ENCODE measurements at regions not wholly inside any gene's neighbourhood (a gene's known extent, or its start where the extent isn't known, plus 50 kb on each side); places are given as distances from the start of the nearest gene placed in this dataset.

DNA sequence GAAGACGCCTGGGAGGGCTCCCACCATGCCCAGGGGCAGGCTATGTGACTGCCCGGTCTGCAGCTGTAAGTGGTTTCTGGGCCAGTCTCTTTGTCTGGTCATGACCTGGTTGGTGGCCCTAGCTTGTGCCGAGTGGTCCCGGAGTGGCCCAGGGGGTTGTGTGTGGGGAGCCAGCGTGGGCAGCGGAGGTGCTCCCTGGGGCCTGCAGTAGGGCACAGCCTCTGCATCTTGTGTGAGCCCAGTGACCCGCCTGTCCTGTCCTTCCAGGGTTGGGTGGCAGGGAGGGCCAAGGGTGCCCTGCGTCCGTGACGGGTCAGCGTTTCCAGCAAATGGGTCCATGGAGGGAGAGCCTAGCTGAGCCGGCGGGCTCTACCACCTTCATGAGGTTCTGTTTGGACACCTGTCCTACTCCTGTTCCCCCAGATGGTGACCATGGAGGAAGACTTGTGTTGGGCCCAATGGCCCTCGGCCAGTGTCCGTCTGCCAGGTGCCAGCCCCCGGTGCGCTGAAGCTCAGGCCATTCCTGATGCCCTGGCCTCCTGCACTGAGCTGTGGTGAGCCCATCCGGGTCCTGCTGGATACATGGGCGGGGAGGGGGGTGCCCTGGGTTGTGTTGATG is 215.4 kb downstream of the SNRPN start:
- no peaks in the 10 kb centered on the region for H3K9me3 ChIP-seq (ENCODE audit: low read depth)
- in situ Hi-C loops (cut with MboI) = no loop called here
- H3F3A ChIP-seq (ENCODE audit: insufficient read depth) = no peaks in the 10 kb centered on the region
- no peaks in the 10 kb centered on the region for H3K79me2 ChIP-seq (ENCODE audit: insufficient read depth)
- WGBS, 2 experiments (ENCODE audit: low coverage in 1 of 2, low lambda C conversion rate in 2 of 2, missing lambda C conversion rate in 2 of 2) = 68% methylated on average over 15 to 19 of the region's 19 CpGs
- H3K9me2 ChIP-seq (ENCODE audit: insufficient read depth) = no peaks in the 10 kb centered on the region
- no peak overlapping the region for H3K9ac ChIP-seq
- no peaks in the 10 kb centered on the region for H3K4me1 ChIP-seq (ENCODE audit: insufficient read depth)
- no peak overlapping the region for H2AFZ ChIP-seq
- DNase-seq = no peak
- no peak overlapping the region for H3K4me2 ChIP-seq (ENCODE audit: unreplicated experiment)
- TF ChIP-seq EZH2 (IDR thresholded peaks at IDR 0.05; ENCODE audit: insufficient read depth, poor library complexity, severe bottlenecking) = no peak
- TF ChIP-seq EZH2phosphoT487 (IDR thresholded peaks at IDR 0.05; ENCODE audit: insufficient read depth, low read depth) = no peak
- H3K27ac ChIP-seq = no peak overlapping the region
- H3K36me3 ChIP-seq (ENCODE audit: low read depth) = no peaks in the 10 kb centered on the region
- no peaks in the 10 kb centered on the region for H3K27me3 ChIP-seq (replicated peaks; ENCODE audit: insufficient read depth)
- H3K4me3 ChIP-seq = no peak overlapping the region
- no peaks in the 10 kb centered on the region for H4K20me1 ChIP-seq (ENCODE audit: insufficient read depth)

GRCh38 chr15:25170781-25171110 is 216.0 kb downstream of the SNRPN start:
- WGBS, 2 experiments (ENCODE audit: low coverage in 1 of 2, low lambda C conversion rate in 2 of 2, missing lambda C conversion rate in 2 of 2) = 64 to 65% methylated on average over 6 of the region's 6 CpGs

GRCh38 chr15:25171111-25171811 is 216.5 kb downstream of the SNRPN start:
- Histone ChIP-seq H3K79me2 (ENCODE audit: insufficient read depth) (no peaks in the 10 kb centered on the region), H3K27me3 (replicated peaks; ENCODE audit: insufficient read depth) (no peaks in the 10 kb centered on the region), H4K20me1 (ENCODE audit: insufficient read depth) (no peaks in the 10 kb centered on the region), H3K9ac (no peak overlapping the region), H3K36me3 (ENCODE audit: low read depth) (no peaks in the 10 kb centered on the region), H3F3A (ENCODE audit: insufficient read depth) (no peaks in the 10 kb centered on the region), H3K9me3 (ENCODE audit: low read depth) (no peaks in the 10 kb centered on the region), H3K27ac (no peak overlapping the region), H2AFZ (no peak overlapping the region), H3K4me1 (ENCODE audit: insufficient read depth) (no peaks in the 10 kb centered on the region), H3K9me2 (ENCODE audit: insufficient read depth) (no peaks in the 10 kb centered on the region), H3K4me3 (no peak overlapping the region), H3K4me2 (ENCODE audit: unreplicated experiment) (no peak overlapping the region)
- 36 to 41% methylated on average over 9 to 10 of the region's 10 CpGs for WGBS, 2 experiments (ENCODE audit: low coverage in 1 of 2, low lambda C conversion rate in 2 of 2, missing lambda C conversion rate in 2 of 2)
- no peak for TF ChIP-seq EZH2phosphoT487 (IDR thresholded peaks at IDR 0.05; ENCODE audit: insufficient read depth, low read depth)
- no peak for TF ChIP-seq EZH2 (IDR thresholded peaks at IDR 0.05; ENCODE audit: insufficient read depth, poor library complexity, severe bottlenecking)
- in situ Hi-C loops (cut with MboI) = no loop called here
- DNase-seq = no peak

More at GRCh38 chr15:25170781-25171110, 216.0 kb downstream of the SNRPN start:
- H3K4me2 ChIP-seq (ENCODE audit: unreplicated experiment) = no peak overlapping the region
- H3F3A ChIP-seq (ENCODE audit: insufficient read depth) = no peaks in the 10 kb centered on the region
- H3K27ac ChIP-seq = no peak overlapping the region
- H3K79me2 ChIP-seq (ENCODE audit: insufficient read depth) = no peaks in the 10 kb centered on the region
- H4K20me1 ChIP-seq (ENCODE audit: insufficient read depth) = no peaks in the 10 kb centered on the region
- no peaks in the 10 kb centered on the region for H3K9me2 ChIP-seq (ENCODE audit: insufficient read depth)
- H3K9me3 ChIP-seq (ENCODE audit: low read depth) = no peaks in the 10 kb centered on the region
- H3K36me3 ChIP-seq (ENCODE audit: low read depth) = no peaks in the 10 kb centered on the region
- no peak overlapping the region for H2AFZ ChIP-seq
- TF ChIP-seq EZH2phosphoT487 (IDR thresholded peaks at IDR 0.05; ENCODE audit: insufficient read depth, low read depth) (no peak), EZH2 (IDR thresholded peaks at IDR 0.05; ENCODE audit: insufficient read depth, poor library complexity, severe bottlenecking) (no peak)
- in situ Hi-C loops (cut with MboI) = no loop called here
- no peaks in the 10 kb centered on the region for H3K27me3 ChIP-seq (replicated peaks; ENCODE audit: insufficient read depth)
- no peak overlapping the region for H3K9ac ChIP-seq
- H3K4me1 ChIP-seq (ENCODE audit: insufficient read depth) = no peaks in the 10 kb centered on the region
- no peak for DNase-seq
- H3K4me3 ChIP-seq = no peak overlapping the region

GRCh38 chr15:25171856-25172687 is 217.3 kb downstream of the SNRPN start:
- Histone ChIP-seq H4K20me1 (ENCODE audit: insufficient read depth) (no peaks in the 10 kb centered on the region), H3F3A (ENCODE audit: insufficient read depth) (no peaks in the 10 kb centered on the region), H3K27me3 (replicated peaks; ENCODE audit: insufficient read depth) (no peaks in the 10 kb centered on the region), H3K9ac (no peak overlapping the region), H3K9me2 (ENCODE audit: insufficient read depth) (no peaks in the 10 kb centered on the region), H2AFZ (no peak overlapping the region), H3K9me3 (ENCODE audit: low read depth) (no peaks in the 10 kb centered on the region), H3K79me2 (ENCODE audit: insufficient read depth) (no peaks in the 10 kb centered on the region), H3K4me2 (ENCODE audit: unreplicated experiment) (no peak overlapping the region), H3K4me3 (no peak overlapping the region), H3K4me1 (ENCODE audit: insufficient read depth) (no peaks in the 10 kb centered on the region), H3K36me3 (ENCODE audit: low read depth) (no peaks in the 10 kb centered on the region), H3K27ac (no peak overlapping the region)
- no peak for TF ChIP-seq EZH2 (IDR thresholded peaks at IDR 0.05; ENCODE audit: insufficient read depth, poor library complexity, severe bottlenecking)
- no peak for TF ChIP-seq EZH2phosphoT487 (IDR thresholded peaks at IDR 0.05; ENCODE audit: insufficient read depth, low read depth)
- DNase-seq = no peak
- 47 to 54% methylated on average over 9 of the region's 9 CpGs for whole genome bisulfite sequencing, 2 experiments (ENCODE audit: low coverage in 1 of 2, low lambda C conversion rate in 2 of 2, missing lambda C conversion rate in 2 of 2)
- in situ Hi-C loops (cut with MboI) = no loop called here
